NT2/D1 (cell line): ENCODE measurements at regions not wholly inside any gene's neighbourhood (a gene's known extent, or its start where the extent isn't known, plus 50 kb on each side); places are given as distances from the start of the nearest gene placed in this dataset.
"Not testable (repeated sequence)": the region's sequence is repeated elsewhere in the genome, so short reads cannot be mapped to it uniquely, and the experiment has no call there.

ENCODE experiments used
- DNase-seq: peaks from one replicate; pipeline ENCODE4 v3.0.0-alpha.2; 2011; ENCODE audit warnings: low read depth, low spot score
- H3K27me3 ChIP-seq: 2 replicates; pipeline ENCODE4 v1.6.0; 2011; ENCODE audit warnings: mild to moderate bottlenecking; ENCODE audit not compliant: insufficient read length, insufficient read depth
- H3K36me3 ChIP-seq: 2 replicates; pipeline ENCODE4 v1.6.1; 2011; ENCODE audit warnings: mild to moderate bottlenecking, low read length, mixed read lengths; ENCODE audit not compliant: insufficient read depth, insufficient read length
- H3K4me1 ChIP-seq: 2 replicates; pipeline ENCODE4 v1.5.1; 2011; ENCODE audit not compliant: insufficient read depth, insufficient read length
- H3K4me3 ChIP-seq: 2 replicates; pipeline ENCODE4 v1.5.1; 2011; ENCODE audit warnings: low read depth; ENCODE audit not compliant: insufficient read length
- H3K9ac ChIP-seq: 2 replicates; pipeline ENCODE4 v1.6.0; 2011; ENCODE audit warnings: low read depth; ENCODE audit not compliant: insufficient read length
- H3K9me3 ChIP-seq: 2 replicates; pipeline ENCODE4 v1.5.1; 2011; ENCODE audit warnings: mild to moderate bottlenecking, low read length; ENCODE audit not compliant: insufficient read depth
- SUZ12 ChIP-seq: IDR thresholded peaks from 2 replicates; pipeline ENCODE4 v1.6.1; 2011; ENCODE audit not compliant: insufficient read length, insufficient read depth; ENCODE audit errors: extremely low read depth
- YY1 ChIP-seq: IDR thresholded peaks from 2 replicates; pipeline ENCODE4 v1.6.1; 2011; ENCODE audit not compliant: insufficient read length, insufficient read depth
- ZNF274 ChIP-seq: IDR thresholded peaks from 2 replicates; pipeline ENCODE4 v1.6.1; 2011; ENCODE audit warnings: mild to moderate bottlenecking, low read depth, low read length

- DNase-seq = no peak
- no peaks in the 10 kb centered on the region for H3K9me3 ChIP-seq
- H3K4me3 ChIP-seq = no peak overlapping the region
- no peaks in the 10 kb centered on the region for H3K36me3 ChIP-seq
- H3K27me3 ChIP-seq = no peaks in the 10 kb centered on the region
- H3K4me1 ChIP-seq = no peaks in the 10 kb centered on the region
- no peak overlapping the region for H3K9ac ChIP-seq
- TF ChIP-seq SUZ12 (no peak), ZNF274 (no peak), YY1 (no peak)
Observed at GRCh38 chr2:107735201-107735600, 91.5 kb upstream of the RGPD4 start.

GRCh38 chr2:107737756-107738155, 88.9 kb upstream of the RGPD4 start:
- DNase-seq = no peak
- Histone ChIP-seq H3K36me3 (no peaks in the 10 kb centered on the region), H3K9me3 (no peaks in the 10 kb centered on the region), H3K27me3 (no peaks in the 10 kb centered on the region), H3K9ac (no peak overlapping the region), H3K4me1 (no peaks in the 10 kb centered on the region), H3K4me3 (no peak overlapping the region)
- TF ChIP-seq ZNF274 = no peak
- TF ChIP-seq SUZ12 = no peak
- TF ChIP-seq YY1 = no peak

- DNase-seq = no peak
- no peak for TF ChIP-seq YY1
- no peak for TF ChIP-seq ZNF274
- TF ChIP-seq SUZ12 = no peak
- H3K4me3 ChIP-seq = no peak overlapping the region
- H3K27me3 ChIP-seq = no peaks in the 10 kb centered on the region
- no peaks in the 10 kb centered on the region for H3K9me3 ChIP-seq
- H3K4me1 ChIP-seq = no peaks in the 10 kb centered on the region
- H3K9ac ChIP-seq = no peak overlapping the region
- H3K36me3 ChIP-seq = no peaks in the 10 kb centered on the region
Observed at GRCh38 chr2:107738266-107738665, 88.4 kb upstream of the RGPD4 start.

GRCh38 chr2:107740300-107740699, 86.4 kb upstream of the RGPD4 start:
- TF ChIP-seq YY1 (no peak), ZNF274 (no peak), SUZ12 (no peak)
- no peaks in the 10 kb centered on the region for H3K36me3 ChIP-seq

GRCh38 chr2:107742460-107743027, 84.1 kb upstream of the RGPD4 start:
- Histone ChIP-seq H3K27me3 (no peaks in the 10 kb centered on the region), H3K4me1 (no peaks in the 10 kb centered on the region), H3K9ac (no peak overlapping the region), H3K4me3 (no peak overlapping the region), H3K9me3 (no peaks in the 10 kb centered on the region), H3K36me3 (no peaks in the 10 kb centered on the region)
- TF ChIP-seq SUZ12 (no peak), ZNF274 (no peak), YY1 (no peak)
- no peak for DNase-seq

More at GRCh38 chr2:107740300-107740699, 86.4 kb upstream of the RGPD4 start:
- Histone ChIP-seq H3K4me3 (no peak overlapping the region), H3K27me3 (no peaks in the 10 kb centered on the region), H3K9ac (no peak overlapping the region), H3K9me3 (no peaks in the 10 kb centered on the region), H3K4me1 (no peaks in the 10 kb centered on the region)
- no peak for DNase-seq

- no peaks in the 10 kb centered on the region for H3K9me3 ChIP-seq
- H3K4me1 ChIP-seq = no peaks in the 10 kb centered on the region
- TF ChIP-seq YY1 (no peak), ZNF274 (no peak), SUZ12 (no peak)
- H3K9ac ChIP-seq = no peak overlapping the region
- H3K4me3 ChIP-seq = no peak overlapping the region
- no peaks in the 10 kb centered on the region for H3K27me3 ChIP-seq
- DNase-seq = no peak
- no peaks in the 10 kb centered on the region for H3K36me3 ChIP-seq
Observed at GRCh38 chr2:107743274-107743673, 83.4 kb upstream of the RGPD4 start.

- DNase-seq = no peak
- no peak for TF ChIP-seq YY1
- Histone ChIP-seq H3K36me3 (no peaks in the 10 kb centered on the region), H3K9ac (no peak overlapping the region), H3K9me3 (no peaks in the 10 kb centered on the region), H3K4me3 (no peak overlapping the region), H3K27me3 (no peaks in the 10 kb centered on the region), H3K4me1 (no peaks in the 10 kb centered on the region)
Observed at GRCh38 chr2:107745100-107745499, 81.6 kb upstream of the RGPD4 start.

GRCh38 chr2:107746552-107747198, 80.0 kb upstream of the RGPD4 start:
- not testable (repeated sequence) for H3K4me1 ChIP-seq, H3K9ac ChIP-seq, H3K27me3 ChIP-seq, H3K9me3 ChIP-seq, DNase-seq, H3K4me3 ChIP-seq, H3K36me3 ChIP-seq

GRCh38 chr2:107747199-107747963, 79.3 kb upstream of the RGPD4 start:
- not testable (repeated sequence) for DNase-seq, H3K9me3 ChIP-seq, H3K9ac ChIP-seq

More at GRCh38 chr2:107747199-107747963, 79.3 kb upstream of the RGPD4 start:
- H3K4me1 ChIP-seq, H3K36me3 ChIP-seq, H3K27me3 ChIP-seq, H3K4me3 ChIP-seq: not testable (repeated sequence)
